ENCODE measurements at regions not wholly inside any gene's neighbourhood (a gene's known extent, or its start where the extent isn't known, plus 50 kb on each side); places are given as distances from the start of the nearest gene placed in this dataset.
"Not testable (repeated sequence)": the region's sequence is repeated elsewhere in the genome, so short reads cannot be mapped to it uniquely, and the experiment has no call there.

- DNase-seq (ENCODE audit: low spot score) = no peak
Observed at GRCh38 chr5:23721336-23721735, 213.9 kb downstream of the PRDM9 start.

GRCh38 chr5:23727271-23727670, 219.9 kb downstream of the PRDM9 start:
- DNase-seq (ENCODE audit: low spot score) = no peak

- DNase-seq (ENCODE audit: low spot score) = no peak
Observed at GRCh38 chr5:23730023-23730422, 222.6 kb downstream of the PRDM9 start.

GRCh38 chr5:23740029-23740428, 232.6 kb downstream of the PRDM9 start:
- no peak for DNase-seq (ENCODE audit: low spot score)

- DNase-seq (ENCODE audit: low spot score) = no peak
Observed at GRCh38 chr5:23742701-23743100, 235.3 kb downstream of the PRDM9 start.

GRCh38 chr5:23755906-23756305, 248.5 kb downstream of the PRDM9 start:
- no peak for DNase-seq (ENCODE audit: low spot score)

- DNase-seq (ENCODE audit: low spot score) = no peak
Observed at GRCh38 chr5:23756779-23757178, 249.4 kb downstream of the PRDM9 start.

GRCh38 chr5:23763170-23763569, 255.8 kb downstream of the PRDM9 start:
- no peak for DNase-seq (ENCODE audit: low spot score)

GRCh38 chr5:23776684-23777083, 269.3 kb downstream of the PRDM9 start:
- no peak for DNase-seq (ENCODE audit: low spot score)

- DNase-seq (ENCODE audit: low spot score) = not testable (repeated sequence)
Observed at GRCh38 chr5:23800307-23800706, 292.9 kb downstream of the PRDM9 start.

GRCh38 chr5:23820765-23821471, 313.5 kb downstream of the PRDM9 start:
- no peak for DNase-seq (ENCODE audit: low spot score)

GRCh38 chr5:23823521-23823920, 316.1 kb downstream of the PRDM9 start:
- no peak for DNase-seq (ENCODE audit: low spot score)

GRCh38 chr5:23825196-23825595, 317.8 kb downstream of the PRDM9 start:
- DNase-seq (ENCODE audit: low spot score) = no peak

GRCh38 chr5:23840083-23840482, 332.7 kb downstream of the PRDM9 start:
- DNase-seq (ENCODE audit: low spot score) = no peak

- no peak for DNase-seq (ENCODE audit: low spot score)
Observed at GRCh38 chr5:23864786-23865185, 357.4 kb downstream of the PRDM9 start.

- no peak for DNase-seq (ENCODE audit: low spot score)
Observed at GRCh38 chr5:23877847-23878246, 370.4 kb downstream of the PRDM9 start.

- DNase-seq (ENCODE audit: low spot score) = no peak
Observed at GRCh38 chr5:23884405-23885031, 377.1 kb downstream of the PRDM9 start.

- no peak for DNase-seq (ENCODE audit: low spot score)
Observed at GRCh38 chr5:23893561-23893960, 386.2 kb downstream of the PRDM9 start.

GRCh38 chr5:23895614-23896013, 388.2 kb downstream of the PRDM9 start:
- no peak for DNase-seq (ENCODE audit: low spot score)

GRCh38 chr5:23930985-23931384, 423.6 kb downstream of the PRDM9 start:
- DNase-seq (ENCODE audit: low spot score) = no peak

- not testable (repeated sequence) for DNase-seq (ENCODE audit: low spot score)
Observed at GRCh38 chr5:23951261-23951928, 444.0 kb downstream of the PRDM9 start.

- no peak for DNase-seq (ENCODE audit: low spot score)
Observed at GRCh38 chr5:23963449-23963848, 456.0 kb downstream of the PRDM9 start.

- DNase-seq (ENCODE audit: low spot score) = no peak
Observed at GRCh38 chr5:23977365-23977764, 470.0 kb downstream of the PRDM9 start.

Data from left forelimb (tissue), 1 donor.